Activated T-cell treated with anti-CD3 and anti-CD28 coated beads, Interleukin-2, amount 50 U/mL, for 72 hours (primary cell): ENCODE measurements at regions not wholly inside any gene's neighbourhood (a gene's known extent, or its start where the extent isn't known, plus 50 kb on each side); places are given as distances from the start of the nearest gene placed in this dataset.
"Not testable (repeated sequence)": the region's sequence is repeated elsewhere in the genome, so short reads cannot be mapped to it uniquely, and the experiment has no call there.

Experiments
- ATAC-seq, 2 donors: fragments of 150-1000 bp; cut with Tn5 transposase; replicated peaks in 1 of 2; 2 replicates each; pipeline ENCODE4 v1.10.0; 2021; ENCODE audit warnings: moderate library complexity in 2 of 2, mild to moderate bottlenecking in 1 of 2
- DNase-seq, 2 donors: peaks; one replicate each; pipeline ENCODE4 v3.0.0; 2021 to 2022; ENCODE audit warnings: mixed read lengths in 1 of 2
- H3K27ac Mint-ChIP-seq: one replicate; pipeline ENCODE4 v1.8.0; 2022; ENCODE audit warnings: mild to moderate bottlenecking, moderate library complexity, mixed read lengths
- H3K27me3 Mint-ChIP-seq: one replicate; pipeline ENCODE4 v1.8.0; 2022; ENCODE audit warnings: low read depth, mixed read lengths
- H3K36me3 Mint-ChIP-seq, 2 donors: one replicate each; pipeline ENCODE4 v1.8.0; 2022; ENCODE audit warnings: mixed read lengths in 2 of 2, mild to moderate bottlenecking in 1 of 2; ENCODE audit not compliant: insufficient read depth in 2 of 2
- H3K4me1 Mint-ChIP-seq: one replicate; pipeline ENCODE4 v1.8.0; 2022; ENCODE audit warnings: low read depth, mixed read lengths
- H3K4me3 Mint-ChIP-seq, 2 donors: one replicate each; pipeline ENCODE4 v1.8.0; 2022; ENCODE audit warnings: mild to moderate bottlenecking in 2 of 2, mixed read lengths in 2 of 2, moderate library complexity in 2 of 2
- H3K9me3 Mint-ChIP-seq, 2 donors: one replicate each; pipeline ENCODE4 v1.8.0; 2022; ENCODE audit warnings: mixed read lengths in 2 of 2

DNA sequence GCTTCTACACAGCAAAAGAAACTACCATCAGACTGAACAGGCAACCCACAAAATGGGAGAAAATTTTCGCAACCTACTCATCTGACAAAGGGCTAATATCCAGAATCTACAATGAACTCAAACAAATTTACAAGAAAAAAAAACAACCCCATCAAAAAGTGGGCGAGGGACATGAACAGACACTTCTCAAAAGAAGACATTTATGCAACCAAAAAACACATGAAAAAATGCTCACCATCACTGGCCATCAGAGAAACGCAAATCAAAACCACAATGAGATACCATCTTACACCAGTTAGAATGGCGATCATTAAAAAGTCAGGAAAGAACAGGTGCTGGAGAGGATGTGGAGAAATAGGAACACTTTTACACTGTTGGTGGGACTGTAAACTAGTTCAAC lies 171.8 kb upstream of the IL12B start:
- not testable (repeated sequence) for ATAC-seq, H3K36me3 Mint-ChIP-seq, H3K9me3 Mint-ChIP-seq, DNase-seq, H3K4me3 Mint-ChIP-seq, H3K27ac Mint-ChIP-seq, H3K4me1 Mint-ChIP-seq
- peaks cover 15% of the 10 kb centered on the region for H3K27me3 Mint-ChIP-seq

DNA sequence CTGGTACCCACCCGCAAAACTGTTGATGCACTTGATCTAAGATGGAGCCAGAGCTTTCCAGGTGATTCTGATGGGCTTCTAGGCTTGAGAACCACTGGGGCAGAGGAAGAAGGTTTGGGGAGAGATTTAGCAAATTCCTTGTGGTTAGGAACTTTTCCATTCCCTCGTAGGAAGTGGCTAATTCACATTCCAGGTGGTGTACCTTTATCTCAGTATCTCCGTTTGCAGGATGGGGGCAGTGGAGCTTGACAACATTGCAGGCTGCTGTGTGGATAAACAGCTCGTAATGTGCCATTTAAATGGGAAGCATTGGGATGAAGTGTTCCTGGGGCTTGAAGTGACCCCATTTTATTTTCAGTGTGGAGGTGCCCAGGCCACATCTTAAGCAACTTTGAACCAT lies 172.9 kb upstream of the IL12B start:
- ATAC-seq (no peak), DNase-seq (no peak)
- Mint-ChIP-seq H3K9me3 (peaks cover 0 to 1% of the 10 kb centered on the region in 2 donors), H3K36me3 (no peaks in the 10 kb centered on the region), H3K27me3 (peaks cover 17% of the 10 kb centered on the region), H3K4me1 (no peaks in the 10 kb centered on the region), H3K27ac (no peak overlapping the region), H3K4me3 (no peak overlapping the region)

DNA sequence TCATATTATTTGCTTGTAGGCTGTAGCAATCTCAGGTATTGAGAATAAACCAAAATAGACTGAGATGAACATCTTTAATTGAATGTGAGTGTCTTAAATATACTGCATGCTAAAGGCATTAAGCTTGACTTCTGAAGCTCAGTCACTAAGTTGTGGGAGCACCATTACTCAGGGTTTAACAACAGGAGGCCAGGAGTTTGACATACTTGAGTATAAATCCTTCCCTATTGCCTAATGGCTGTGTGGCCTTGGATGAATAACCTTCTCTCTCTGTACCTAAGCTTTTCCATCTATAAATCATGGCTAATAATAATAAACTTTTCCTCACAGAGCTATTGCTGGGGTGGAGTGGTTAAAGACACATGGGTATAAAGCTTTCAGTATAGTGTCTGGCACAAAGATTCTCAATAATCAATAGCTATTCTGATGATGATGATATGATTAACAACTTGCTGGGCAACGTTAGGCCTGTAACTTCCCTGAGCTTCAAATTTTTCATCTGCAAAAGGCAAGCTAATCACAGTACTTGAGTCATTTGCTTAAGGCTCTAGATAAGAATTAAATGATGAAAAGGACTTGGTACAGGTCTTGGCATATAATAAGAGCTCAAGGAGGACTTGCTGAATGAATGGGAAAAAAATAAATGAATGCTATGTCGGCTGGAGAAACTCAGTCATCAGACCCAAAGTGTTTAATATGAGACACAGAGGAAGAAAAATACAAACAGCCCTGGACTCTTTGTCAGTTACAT lies 174.0 kb upstream of the IL12B start:
- ATAC-seq (no peak), DNase-seq (no peak)
- Mint-ChIP-seq H3K27me3 (peaks cover 17% of the 10 kb centered on the region), H3K27ac (no peak overlapping the region), H3K4me1 (no peaks in the 10 kb centered on the region), H3K36me3 (no peaks in the 10 kb centered on the region), H3K9me3 (peaks cover 0 to 1% of the 10 kb centered on the region in 2 donors), H3K4me3 (no peak overlapping the region)

DNA sequence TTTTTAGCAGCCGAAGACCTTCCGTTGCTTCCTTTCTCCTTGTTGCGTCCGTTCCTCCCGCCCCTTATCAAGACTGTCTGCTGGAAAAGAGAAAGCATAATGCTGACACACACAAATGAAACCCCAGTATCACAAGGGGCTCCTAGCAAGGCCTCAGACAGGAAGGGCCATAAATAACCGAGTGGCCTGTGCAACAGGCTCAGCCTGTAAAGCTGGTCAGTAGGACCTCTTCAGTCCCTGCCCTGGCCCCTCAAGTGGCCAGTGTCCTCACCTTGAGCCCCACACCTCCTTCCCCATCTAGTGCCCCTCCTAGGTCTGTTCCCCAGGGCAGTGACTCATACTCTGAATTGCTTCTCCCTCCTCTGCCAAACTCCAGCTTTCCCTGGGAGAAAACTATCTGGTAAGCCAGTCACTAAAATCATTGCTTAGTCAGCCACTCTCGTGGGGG lies 174.6 kb upstream of the IL12B start:
- DNase-seq, result no peak
- Mint-ChIP-seq H3K9me3 (peaks cover 0 to 1% of the 10 kb centered on the region in 2 donors), H3K27ac (no peak overlapping the region), H3K4me3 (no peak overlapping the region), H3K4me1 (no peaks in the 10 kb centered on the region), H3K36me3 (no peaks in the 10 kb centered on the region), H3K27me3 (peaks cover 17% of the 10 kb centered on the region)
- no peak for ATAC-seq

DNA sequence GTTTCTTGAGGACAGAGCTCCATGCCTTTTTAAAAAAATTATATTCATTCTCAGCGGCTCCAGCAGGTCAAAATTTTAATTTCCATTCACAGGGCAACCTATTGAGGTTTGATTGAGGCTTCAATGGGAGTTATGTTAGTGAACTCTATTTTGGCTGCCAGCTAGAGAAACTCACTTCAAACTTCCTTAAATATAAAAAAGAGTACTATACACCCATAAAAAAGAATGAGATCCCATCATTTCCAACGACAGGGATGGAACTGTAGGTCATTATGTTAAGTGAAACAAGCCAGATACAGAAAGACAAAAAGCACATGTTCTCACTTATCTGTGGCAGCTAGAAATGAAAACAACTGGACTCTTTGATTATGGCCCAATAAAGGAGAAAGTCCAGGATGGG lies 176.8 kb upstream of the IL12B start:
- H3K4me1 Mint-ChIP-seq, result no peaks in the 10 kb centered on the region
- peaks cover 17% of the 10 kb centered on the region for H3K27me3 Mint-ChIP-seq
- no peak overlapping the region for H3K27ac Mint-ChIP-seq
- no peaks in the 10 kb centered on the region for H3K9me3 Mint-ChIP-seq
- ATAC-seq (no peak), DNase-seq (no peak)
- no peak overlapping the region for H3K4me3 Mint-ChIP-seq
- no peaks in the 10 kb centered on the region for H3K36me3 Mint-ChIP-seq

DNA sequence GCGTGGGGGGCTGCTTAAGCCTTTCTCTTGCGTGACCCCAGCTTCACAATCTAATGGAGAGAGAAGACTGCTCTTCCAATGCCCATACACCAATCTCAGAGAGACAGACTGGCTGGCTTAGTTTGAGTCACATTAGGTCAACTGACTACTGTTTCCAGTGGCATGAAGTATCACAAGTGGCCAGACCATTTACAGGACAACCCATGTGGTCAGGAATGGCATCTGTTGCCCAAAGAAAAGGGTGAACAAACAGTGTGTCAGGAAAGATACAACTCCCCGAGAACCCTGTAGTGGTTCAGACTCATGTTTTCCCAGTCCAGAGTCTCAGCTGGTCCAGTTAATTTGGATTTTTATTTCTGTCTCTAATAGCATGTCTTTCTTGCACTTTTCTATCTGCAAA lies 177.4 kb upstream of the IL12B start:
- H3K27ac Mint-ChIP-seq, result no peak overlapping the region
- no peaks in the 10 kb centered on the region for H3K36me3 Mint-ChIP-seq
- DNase-seq (no peak), ATAC-seq (no peak)
- no peak overlapping the region for H3K4me3 Mint-ChIP-seq
- H3K4me1 Mint-ChIP-seq, result no peaks in the 10 kb centered on the region
- no peaks in the 10 kb centered on the region for H3K9me3 Mint-ChIP-seq
- peaks cover 17% of the 10 kb centered on the region for H3K27me3 Mint-ChIP-seq

DNA sequence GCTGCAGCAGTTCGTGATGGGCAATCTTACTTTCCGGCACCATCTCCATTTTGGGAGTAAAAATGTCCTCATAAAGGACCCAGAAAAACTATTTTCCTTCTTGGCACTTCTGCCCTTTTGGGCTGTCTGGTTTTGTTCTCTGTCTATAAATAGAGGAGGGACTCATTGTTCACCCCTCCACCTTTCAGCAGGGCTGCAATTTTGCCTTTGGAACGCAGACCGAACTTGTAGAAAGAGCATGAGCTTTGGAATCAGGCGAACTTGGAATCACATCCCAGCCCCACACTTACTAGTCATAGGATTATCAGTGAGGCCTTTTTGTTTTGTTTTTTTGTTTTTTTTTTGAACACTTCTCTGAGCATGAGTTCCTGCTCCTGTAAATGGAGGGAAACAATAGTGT lies 178.1 kb upstream of the IL12B start:
- Mint-ChIP-seq H3K27ac (no peak overlapping the region), H3K4me3 (no peak overlapping the region), H3K4me1 (no peaks in the 10 kb centered on the region), H3K9me3 (no peaks in the 10 kb centered on the region), H3K27me3 (peaks cover 17% of the 10 kb centered on the region), H3K36me3 (no peaks in the 10 kb centered on the region)
- DNase-seq, result no peak
- ATAC-seq, result no peak

DNA sequence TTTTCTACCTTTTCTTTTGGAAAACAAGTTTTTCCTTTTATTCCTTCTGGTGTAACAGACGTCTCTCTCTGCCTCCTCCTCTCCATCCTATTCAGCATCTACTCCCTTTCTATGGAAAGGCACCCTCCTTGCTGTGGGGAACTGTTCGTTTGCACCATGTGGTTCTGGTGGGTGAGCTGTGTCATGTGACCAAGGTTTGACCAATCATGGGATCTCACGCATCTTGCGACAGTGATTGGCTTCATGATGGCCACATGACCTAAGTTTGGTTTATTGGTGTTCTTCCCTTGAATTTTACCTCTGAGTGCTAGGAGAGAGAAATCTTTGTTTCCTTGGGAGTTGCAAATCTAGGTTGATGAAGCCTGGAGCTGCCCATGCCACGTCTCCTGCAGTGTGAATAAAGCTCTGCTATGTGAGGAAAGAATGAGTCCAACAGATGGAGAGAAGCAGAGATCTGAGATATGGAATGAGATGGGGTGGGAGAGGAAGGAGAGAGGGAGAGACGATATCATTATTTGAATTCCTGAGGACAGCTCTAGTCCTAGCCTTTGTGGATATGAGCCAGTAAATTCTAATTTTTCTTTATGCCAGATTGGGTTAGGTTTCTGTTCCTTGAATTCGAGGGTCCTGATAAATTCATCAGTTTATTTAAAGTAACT lies 178.8 kb upstream of the IL12B start:
- H3K27me3 Mint-ChIP-seq, result peaks cover 11% of the 10 kb centered on the region
- no peak for ATAC-seq
- H3K36me3 Mint-ChIP-seq, result no peaks in the 10 kb centered on the region
- no peak for DNase-seq
- H3K4me3 Mint-ChIP-seq, result no peak overlapping the region
- no peak overlapping the region for H3K27ac Mint-ChIP-seq
- no peaks in the 10 kb centered on the region for H3K9me3 Mint-ChIP-seq
- no peaks in the 10 kb centered on the region for H3K4me1 Mint-ChIP-seq

DNA sequence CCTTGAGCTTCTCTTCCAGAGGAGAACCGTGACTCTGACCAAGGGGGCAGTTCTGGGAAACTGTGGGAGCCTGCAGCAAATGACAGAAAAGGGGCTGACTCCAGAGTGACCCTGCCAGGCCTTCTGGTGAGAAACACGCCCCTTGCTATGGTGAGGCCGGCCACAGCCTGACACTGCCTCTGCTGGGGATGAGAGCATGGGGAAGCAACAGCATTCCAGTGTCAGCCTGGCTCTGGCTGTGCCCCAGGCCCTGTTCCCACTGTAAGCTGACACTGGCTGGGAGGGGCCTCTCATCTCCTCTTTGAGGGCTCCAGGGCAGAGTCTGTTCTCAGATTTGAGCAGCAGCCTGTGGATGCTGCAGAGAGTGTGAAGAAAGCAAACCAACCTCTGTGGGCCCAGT lies 180.0 kb upstream of the IL12B start:
- Mint-ChIP-seq H3K27ac (no peak overlapping the region), H3K36me3 (no peaks in the 10 kb centered on the region), H3K4me1 (no peaks in the 10 kb centered on the region), H3K9me3 (no peaks in the 10 kb centered on the region), H3K4me3 (no peak overlapping the region), H3K27me3 (peaks cover 15% of the 10 kb centered on the region)
- ATAC-seq (no peak), DNase-seq (no peak)

DNA sequence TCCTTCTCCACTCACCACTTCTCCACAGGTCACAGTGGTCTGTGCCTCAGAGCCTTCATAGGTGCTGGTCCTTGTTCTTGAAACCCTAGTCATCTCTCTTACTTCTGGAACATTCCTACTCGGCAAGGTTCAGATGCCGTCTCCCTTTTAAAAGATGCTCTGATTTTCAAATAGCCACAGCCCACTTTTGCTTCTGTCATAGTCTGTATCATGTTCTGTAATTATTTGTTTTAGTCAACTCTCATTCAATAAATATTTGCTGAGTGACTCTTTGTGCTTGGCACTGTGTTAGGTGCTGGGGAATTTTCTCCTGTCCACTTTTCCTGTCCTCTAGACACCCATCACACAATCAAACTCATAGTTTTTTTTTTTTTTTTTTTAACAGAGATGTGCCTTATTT lies 181.3 kb upstream of the IL12B start:
- no peaks in the 10 kb centered on the region for H3K4me1 Mint-ChIP-seq
- no peak overlapping the region for H3K4me3 Mint-ChIP-seq
- no peak for ATAC-seq
- DNase-seq, result no peak
- peaks cover 19% of the 10 kb centered on the region for H3K27me3 Mint-ChIP-seq
- H3K27ac Mint-ChIP-seq, result peak overlapping the region; percentile 47
- no peaks in the 10 kb centered on the region for H3K36me3 Mint-ChIP-seq
- no peaks in the 10 kb centered on the region for H3K9me3 Mint-ChIP-seq

DNA sequence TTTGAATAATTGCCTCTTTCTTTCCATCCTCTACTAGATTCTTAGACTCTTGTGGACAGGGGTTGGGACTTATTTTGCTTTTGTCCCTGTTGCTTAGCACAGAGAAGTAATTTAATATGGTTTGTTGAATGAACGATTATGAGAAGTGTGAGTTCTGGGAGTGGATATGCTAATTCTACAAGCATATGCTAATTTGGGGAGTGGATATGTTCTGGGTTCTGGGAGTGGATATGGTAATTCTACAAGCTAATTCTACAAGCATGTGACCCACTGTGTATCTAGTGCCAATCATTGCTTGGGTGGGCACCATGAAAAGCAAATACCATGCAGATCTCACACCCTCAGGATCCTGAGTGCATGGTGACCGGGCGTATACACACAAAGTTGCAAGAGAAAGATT lies 181.8 kb upstream of the IL12B start:
- H3K36me3 Mint-ChIP-seq, result no peaks in the 10 kb centered on the region
- no peak for ATAC-seq
- DNase-seq, result no peak
- no peaks in the 10 kb centered on the region for H3K4me1 Mint-ChIP-seq
- no peaks in the 10 kb centered on the region for H3K9me3 Mint-ChIP-seq
- H3K27ac Mint-ChIP-seq, result peak overlapping the region; percentile 47
- H3K4me3 Mint-ChIP-seq, result no peak overlapping the region
- H3K27me3 Mint-ChIP-seq, result peaks cover 14% of the 10 kb centered on the region

DNA sequence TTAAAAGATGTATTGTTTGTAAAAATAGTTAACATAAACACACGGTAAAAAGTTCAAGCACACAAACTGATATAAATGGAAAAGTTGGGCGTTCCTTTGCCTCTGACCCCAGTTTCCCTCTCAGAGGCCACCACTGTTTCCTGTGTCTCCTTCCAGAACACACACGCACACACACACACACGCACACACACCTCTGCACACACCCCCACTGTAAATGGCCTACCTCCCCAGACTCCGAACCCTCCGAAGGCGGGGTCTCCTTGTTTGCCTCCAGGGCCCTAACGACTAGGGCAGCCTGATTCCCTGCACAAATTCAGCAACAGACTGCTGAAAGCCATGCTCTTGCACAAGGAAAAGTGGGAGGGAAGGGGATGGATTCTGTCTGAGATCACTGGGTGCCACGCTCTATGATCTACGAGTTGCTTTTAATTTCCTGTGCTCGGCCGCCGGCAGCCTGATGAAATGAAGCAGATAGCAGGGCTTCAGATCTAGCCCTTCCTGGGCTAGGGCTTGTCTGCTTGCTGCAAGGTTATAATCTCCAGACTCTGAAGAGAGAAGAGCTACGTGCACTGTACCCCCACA lies 184.0 kb upstream of the IL12B start:
- Mint-ChIP-seq H3K4me1 (no peaks in the 10 kb centered on the region), H3K36me3 (no peaks in the 10 kb centered on the region), H3K9me3 (no peaks in the 10 kb centered on the region), H3K4me3 (no peak overlapping the region), H3K27me3 (peaks cover 12% of the 10 kb centered on the region), H3K27ac (no peak overlapping the region)
- DNase-seq, result no peak
- no peak for ATAC-seq

DNA sequence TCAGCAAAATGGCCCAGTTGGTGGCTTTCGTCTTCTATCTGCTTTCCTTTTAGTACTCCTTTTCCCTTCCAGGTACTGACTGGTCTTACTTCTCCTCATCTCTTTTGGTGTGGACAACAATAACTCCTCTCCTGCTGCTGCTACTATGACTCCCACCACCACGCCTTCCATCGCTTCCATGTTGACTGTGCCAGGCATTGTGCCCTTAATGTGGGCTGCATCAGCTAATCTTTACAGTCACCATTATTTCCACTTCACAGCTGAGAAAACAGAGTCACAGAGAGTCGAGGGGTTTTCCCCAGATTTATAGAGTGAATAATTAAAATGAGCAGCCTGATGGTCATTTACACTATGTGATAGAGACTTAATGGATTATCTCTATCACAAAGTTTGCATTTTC lies 184.9 kb upstream of the IL12B start:
- Mint-ChIP-seq H3K4me1 (no peaks in the 10 kb centered on the region), H3K27ac (no peak overlapping the region), H3K27me3 (peaks cover 12% of the 10 kb centered on the region), H3K4me3 (no peak overlapping the region), H3K9me3 (no peaks in the 10 kb centered on the region), H3K36me3 (no peaks in the 10 kb centered on the region)
- no peak for DNase-seq
- no peak for ATAC-seq
